GM06990 (cell line): ENCODE measurements at regions not wholly inside any gene's neighbourhood (a gene's known extent, or its start where the extent isn't known, plus 50 kb on each side); places are given as distances from the start of the nearest gene placed in this dataset.

Experiments used
- DNase-seq: peaks from one replicate; pipeline ENCODE4 v3.0.0-alpha.2; 2011; ENCODE audit not compliant: insufficient read length; ENCODE audit errors: extremely low read depth
- H3K27me3 ChIP-seq: replicated peaks from 2 replicates; pipeline ENCODE4 v1.6.0; 2011; ENCODE audit warnings: low read length; ENCODE audit not compliant: control insufficient read depth, insufficient read depth
- H3K36me3 ChIP-seq: 2 replicates; pipeline ENCODE4 v1.5.1; 2011; ENCODE audit warnings: low read length; ENCODE audit not compliant: control insufficient read depth, insufficient read depth
- H3K4me3 ChIP-seq: replicated peaks from 2 replicates; pipeline ENCODE4 v1.5.1; 2011; ENCODE audit warnings: low read depth, mild to moderate bottlenecking, control low read depth, low read length
- TF ChIP-seq, protein P1 (sequence below): IDR thresholded peaks from 2 replicates; pipeline ENCODE4 v1.5.1; 2011; ENCODE audit warnings: low read length, control low read depth, mild to moderate bottlenecking, inconsistent platforms; ENCODE audit not compliant: insufficient read depth, poor library complexity, severe bottlenecking

- Histone ChIP-seq H3K4me3 (no peak overlapping the region), H3K27me3 (no peaks in the 10 kb centered on the region), H3K36me3 (no peaks in the 10 kb centered on the region)
- DNase-seq = no peak
- TF ChIP-seq, protein P1, sequence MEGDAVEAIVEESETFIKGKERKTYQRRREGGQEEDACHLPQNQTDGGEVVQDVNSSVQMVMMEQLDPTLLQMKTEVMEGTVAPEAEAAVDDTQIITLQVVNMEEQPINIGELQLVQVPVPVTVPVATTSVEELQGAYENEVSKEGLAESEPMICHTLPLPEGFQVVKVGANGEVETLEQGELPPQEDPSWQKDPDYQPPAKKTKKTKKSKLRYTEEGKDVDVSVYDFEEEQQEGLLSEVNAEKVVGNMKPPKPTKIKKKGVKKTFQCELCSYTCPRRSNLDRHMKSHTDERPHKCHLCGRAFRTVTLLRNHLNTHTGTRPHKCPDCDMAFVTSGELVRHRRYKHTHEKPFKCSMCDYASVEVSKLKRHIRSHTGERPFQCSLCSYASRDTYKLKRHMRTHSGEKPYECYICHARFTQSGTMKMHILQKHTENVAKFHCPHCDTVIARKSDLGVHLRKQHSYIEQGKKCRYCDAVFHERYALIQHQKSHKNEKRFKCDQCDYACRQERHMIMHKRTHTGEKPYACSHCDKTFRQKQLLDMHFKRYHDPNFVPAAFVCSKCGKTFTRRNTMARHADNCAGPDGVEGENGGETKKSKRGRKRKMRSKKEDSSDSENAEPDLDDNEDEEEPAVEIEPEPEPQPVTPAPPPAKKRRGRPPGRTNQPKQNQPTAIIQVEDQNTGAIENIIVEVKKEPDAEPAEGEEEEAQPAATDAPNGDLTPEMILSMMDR = no peak
Measured at GRCh38 chr15:95793231-95793630, 537.3 kb upstream of the NR2F2 start.

DNA sequence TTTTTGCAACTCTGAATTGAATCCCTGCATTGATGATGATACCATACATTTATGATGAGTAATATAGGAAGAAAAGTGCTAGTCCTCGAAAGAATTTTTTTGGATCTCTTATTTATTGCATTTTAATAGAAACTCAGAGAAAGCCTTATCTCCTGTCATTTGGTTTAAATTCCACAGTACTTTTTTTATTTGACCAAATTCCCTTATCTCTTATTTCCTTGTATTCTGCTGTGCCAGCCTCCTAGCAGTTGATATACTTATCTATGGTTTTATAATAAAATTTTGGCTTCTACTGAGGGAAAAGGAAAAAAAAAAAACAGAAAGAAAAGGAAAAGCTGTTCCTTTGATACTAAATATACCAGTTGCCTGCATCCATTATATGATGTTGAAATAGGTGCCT lies 535.1 kb upstream of the NR2F2 start:
- Histone ChIP-seq H3K4me3 (no peak overlapping the region), H3K36me3 (no peaks in the 10 kb centered on the region), H3K27me3 (no peaks in the 10 kb centered on the region)
- TF ChIP-seq, protein P1 = no peak
- DNase-seq = no peak

DNA sequence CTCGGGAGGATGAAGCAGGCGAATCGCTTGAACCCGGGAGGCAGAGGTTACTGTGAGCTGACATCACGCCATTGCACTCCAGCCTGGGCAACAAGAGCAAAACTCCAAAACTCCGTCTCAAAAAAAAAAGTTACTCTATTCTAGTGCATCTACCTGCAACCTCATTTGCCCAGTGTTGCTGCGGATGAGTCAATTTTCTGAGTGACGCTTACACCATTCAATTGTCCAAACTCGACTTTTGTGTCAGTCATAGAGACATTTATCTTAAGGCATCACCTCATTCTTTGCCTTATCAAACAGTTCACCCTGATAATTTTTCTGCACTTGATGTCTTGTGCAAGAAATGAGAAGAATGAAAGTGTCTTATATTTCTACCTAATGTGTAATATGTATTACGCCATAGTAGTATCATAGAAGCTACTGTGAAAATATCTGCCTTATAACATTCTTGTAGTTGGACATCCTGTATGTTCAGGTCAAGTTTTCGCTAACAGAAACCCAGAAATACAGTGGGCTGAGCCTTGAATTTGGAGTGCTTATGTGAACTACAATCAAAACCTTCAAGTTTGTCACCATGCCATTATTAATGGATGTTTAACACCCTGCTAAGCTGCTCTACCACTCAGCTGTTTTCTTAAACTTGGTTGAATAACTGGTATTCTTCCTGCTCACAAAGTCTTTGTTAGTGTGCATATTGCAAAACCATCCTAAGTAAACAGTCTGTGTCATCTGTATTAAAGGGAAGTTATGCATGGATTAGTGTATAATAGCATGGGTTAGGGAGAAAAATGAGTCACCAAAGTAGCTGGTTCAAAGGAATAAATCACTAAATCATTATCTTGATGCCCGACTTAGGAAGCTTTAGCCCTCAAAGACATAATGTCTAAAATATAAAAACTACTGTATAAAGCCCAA lies 531.0 kb upstream of the NR2F2 start:
- Histone ChIP-seq H3K4me3 (no peak overlapping the region), H3K36me3 (no peaks in the 10 kb centered on the region), H3K27me3 (no peaks in the 10 kb centered on the region)
- no peak for DNase-seq
- TF ChIP-seq, protein P1 = no peak

GRCh38 chr15:95804484-95804883 lies 526.0 kb upstream of the NR2F2 start:
- no peaks in the 10 kb centered on the region for H3K36me3 ChIP-seq
- H3K27me3 ChIP-seq = no peaks in the 10 kb centered on the region
- TF ChIP-seq, protein P1 = no peak
- DNase-seq = no peak
- no peak overlapping the region for H3K4me3 ChIP-seq

DNA sequence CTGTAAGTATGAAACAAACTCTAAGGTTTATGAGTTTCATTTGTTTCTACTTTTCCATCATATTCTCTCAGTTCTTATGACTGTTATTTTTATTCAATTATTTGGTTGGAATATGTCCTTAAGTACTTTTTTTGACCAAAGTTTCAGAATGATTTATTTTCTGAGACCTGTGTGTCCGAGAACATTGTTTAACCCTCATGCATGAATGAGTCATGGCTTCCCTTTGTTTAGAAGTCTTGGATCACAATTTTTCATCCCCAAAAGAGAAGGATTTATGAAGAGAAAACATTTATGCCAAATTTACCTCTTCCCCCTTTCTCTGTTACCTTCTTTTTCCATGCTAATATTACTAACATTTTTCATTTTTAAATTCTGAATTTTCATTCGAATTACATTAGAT lies 518.0 kb upstream of the NR2F2 start:
- no peaks in the 10 kb centered on the region for H3K36me3 ChIP-seq
- H3K4me3 ChIP-seq = no peak overlapping the region
- no peak for DNase-seq
- TF ChIP-seq, protein P1 = no peak
- H3K27me3 ChIP-seq = no peaks in the 10 kb centered on the region
